ENCODE measurements at regions not wholly inside any gene's neighbourhood (a gene's known extent, or its start where the extent isn't known, plus 50 kb on each side); places are given as distances from the start of the nearest gene placed in this dataset.

DNA sequence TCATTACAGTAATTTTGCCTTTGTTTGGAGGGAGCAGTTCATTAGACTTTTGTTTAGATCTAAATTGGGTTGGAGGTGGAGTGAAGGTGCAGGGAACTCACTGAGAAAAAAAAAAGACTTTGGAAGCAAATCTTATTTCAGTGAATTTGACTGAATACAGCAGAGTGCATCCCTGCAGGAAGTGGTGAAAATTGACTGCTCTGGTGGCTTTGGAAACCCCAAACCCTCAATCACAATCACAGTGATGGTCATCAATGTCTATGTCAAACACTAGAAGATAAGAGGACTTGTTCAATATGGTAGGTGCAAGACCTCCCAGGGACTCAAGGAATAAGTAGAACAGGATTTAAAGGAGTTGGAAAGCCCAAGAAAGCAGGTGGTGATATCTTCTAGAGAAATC lies 76.0 kb upstream of the RASA1 start:
- H3K27me3 ChIP-seq (ENCODE audit: low read length), result no peaks in the 10 kb centered on the region
- H3K79me2 ChIP-seq (ENCODE audit: insufficient read depth, low read length), result no peaks in the 10 kb centered on the region
- H3K4me3 ChIP-seq (ENCODE audit: insufficient read depth, low read length, poor library complexity, severe bottlenecking), result no peak overlapping the region
- H3K9me3 ChIP-seq (ENCODE audit: insufficient read depth, low read length), result no peaks in the 10 kb centered on the region
- H4K20me1 ChIP-seq (ENCODE audit: low read depth, low read length), result no peaks in the 10 kb centered on the region
- no peak for TF ChIP-seq EZH2phosphoT487 (conservative IDR thresholded peaks at IDR 0.05; ENCODE audit: low read length)
- TF ChIP-seq CTCF (IDR thresholded peaks at IDR 0.05; ENCODE audit: insufficient read depth, low read length, poor library complexity, severe bottlenecking), result no peak
- no peak overlapping the region for H3K4me2 ChIP-seq (ENCODE audit: low read depth, low read length, poor library complexity, severe bottlenecking)
- H3F3A ChIP-seq (ENCODE audit: insufficient read depth), result no peaks in the 10 kb centered on the region
- no peak overlapping the region for H2AFZ ChIP-seq (ENCODE audit: low read depth, low read length, severe bottlenecking)
- H3K9ac ChIP-seq (ENCODE audit: low read length), result no peak overlapping the region
- no peak overlapping the region for H3K27ac ChIP-seq (ENCODE audit: low read depth, low read length)
- H3K36me3 ChIP-seq (ENCODE audit: low read length), result no peaks in the 10 kb centered on the region
- no peaks in the 10 kb centered on the region for H3K9me2 ChIP-seq (replicated peaks; ENCODE audit: insufficient read depth, low read length)

GRCh38 chr5:87195104-87195591 lies 72.5 kb upstream of the RASA1 start:
- H3K9me3 ChIP-seq (ENCODE audit: insufficient read depth, low read length), result no peaks in the 10 kb centered on the region
- no peak overlapping the region for H3K27ac ChIP-seq (ENCODE audit: low read depth, low read length)
- no peak overlapping the region for H2AFZ ChIP-seq (ENCODE audit: low read depth, low read length, severe bottlenecking)
- no peak overlapping the region for H3K9ac ChIP-seq (ENCODE audit: low read length)
- no peaks in the 10 kb centered on the region for H3K36me3 ChIP-seq (ENCODE audit: low read length)
- no peaks in the 10 kb centered on the region for H3K9me2 ChIP-seq (replicated peaks; ENCODE audit: insufficient read depth, low read length)
- H3K4me2 ChIP-seq (ENCODE audit: low read depth, low read length, poor library complexity, severe bottlenecking), result no peak overlapping the region
- H3F3A ChIP-seq (ENCODE audit: insufficient read depth), result no peaks in the 10 kb centered on the region
- H3K4me3 ChIP-seq (ENCODE audit: insufficient read depth, low read length, poor library complexity, severe bottlenecking), result no peak overlapping the region
- H4K20me1 ChIP-seq (ENCODE audit: low read depth, low read length), result no peaks in the 10 kb centered on the region
- no peaks in the 10 kb centered on the region for H3K79me2 ChIP-seq (ENCODE audit: insufficient read depth, low read length)
- TF ChIP-seq EZH2phosphoT487 (conservative IDR thresholded peaks at IDR 0.05; ENCODE audit: low read length) (no peak), CTCF (IDR thresholded peaks at IDR 0.05; ENCODE audit: insufficient read depth, low read length, poor library complexity, severe bottlenecking) (no peak)
- H3K27me3 ChIP-seq (ENCODE audit: low read length), result no peaks in the 10 kb centered on the region

GRCh38 chr5:87195616-87196015 lies 72.1 kb upstream of the RASA1 start:
- no peak overlapping the region for H3K4me3 ChIP-seq (ENCODE audit: insufficient read depth, low read length, poor library complexity, severe bottlenecking)
- TF ChIP-seq CTCF (IDR thresholded peaks at IDR 0.05; ENCODE audit: insufficient read depth, low read length, poor library complexity, severe bottlenecking) (no peak), EZH2phosphoT487 (conservative IDR thresholded peaks at IDR 0.05; ENCODE audit: low read length) (no peak)
- H3F3A ChIP-seq (ENCODE audit: insufficient read depth), result no peaks in the 10 kb centered on the region
- no peak overlapping the region for H3K9ac ChIP-seq (ENCODE audit: low read length)
- no peak overlapping the region for H3K27ac ChIP-seq (ENCODE audit: low read depth, low read length)
- no peaks in the 10 kb centered on the region for H3K79me2 ChIP-seq (ENCODE audit: insufficient read depth, low read length)
- no peak overlapping the region for H2AFZ ChIP-seq (ENCODE audit: low read depth, low read length, severe bottlenecking)
- no peaks in the 10 kb centered on the region for H3K9me2 ChIP-seq (replicated peaks; ENCODE audit: insufficient read depth, low read length)
- H3K36me3 ChIP-seq (ENCODE audit: low read length), result no peaks in the 10 kb centered on the region
- no peaks in the 10 kb centered on the region for H4K20me1 ChIP-seq (ENCODE audit: low read depth, low read length)
- no peaks in the 10 kb centered on the region for H3K9me3 ChIP-seq (ENCODE audit: insufficient read depth, low read length)
- no peaks in the 10 kb centered on the region for H3K27me3 ChIP-seq (ENCODE audit: low read length)
- H3K4me2 ChIP-seq (ENCODE audit: low read depth, low read length, poor library complexity, severe bottlenecking), result no peak overlapping the region
